ENCODE measurements at regions not wholly inside any gene's neighbourhood (a gene's known extent, or its start where the extent isn't known, plus 50 kb on each side); places are given as distances from the start of the nearest gene placed in this dataset.

DNA sequence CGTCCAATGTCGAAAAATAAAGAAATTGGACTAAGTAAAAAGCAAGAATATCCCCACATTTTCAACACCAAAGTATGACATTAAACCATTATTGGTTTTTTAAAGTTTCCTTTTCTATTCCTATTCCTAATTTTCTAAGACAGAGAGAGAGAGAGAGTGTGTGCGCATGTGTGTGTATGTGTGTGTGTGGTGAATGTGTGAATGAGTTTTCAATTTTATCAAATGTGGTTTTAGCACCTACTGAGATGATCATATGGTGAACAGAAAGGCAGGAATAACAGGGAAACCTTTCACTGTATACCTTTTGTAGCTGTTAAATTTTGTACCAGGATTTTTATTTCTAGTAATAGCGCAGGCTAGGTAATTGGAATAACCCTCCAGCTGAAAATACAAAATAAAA lies 80.4 kb upstream of the RAP1B start:
- CTCF ChIA-PET: no interaction called here
- Histone ChIP-seq H3K9me3 (ENCODE audit: control insufficient read depth, insufficient read depth, low read depth, low read length) (no peaks in the 10 kb centered on the region), H3K27ac (ENCODE audit: extremely low read depth, low read depth, low read length) (no peak overlapping the region), H3K36me3 (ENCODE audit: control insufficient read depth in 2 of 2, insufficient read depth in 1 of 2, low read length in 2 of 2) (no peaks in the 10 kb centered on the region), H3K4me1 (ENCODE audit: control insufficient read depth, insufficient read depth, low read length) (no peaks in the 10 kb centered on the region), H3K4me3 (ENCODE audit: low read depth, low read length) (no peak overlapping the region)
- POLR2A ChIA-PET: no interaction called here
- TF ChIP-seq ZNF366 (tag by site-specific recombination; conservative IDR thresholded peaks at IDR 0.05) (no peak), HOXD13 (CRISPR knock-in tag; IDR thresholded peaks at IDR 0.05; ENCODE audit: borderline replicate concordance) (no peak), GLIS2 (tag by site-specific recombination; IDR thresholded peaks at IDR 0.05) (no peak), ZNF596 (tag by site-specific recombination; IDR thresholded peaks at IDR 0.05) (no peak), ZNF311 (tag by site-specific recombination; IDR thresholded peaks at IDR 0.05; ENCODE audit: borderline replicate concordance) (no peak), ZNF768 (tag by site-specific recombination; IDR thresholded peaks at IDR 0.05) (no peak), ZNF76 (tag by site-specific recombination; IDR thresholded peaks at IDR 0.05; ENCODE audit: borderline replicate concordance, low read depth) (no peak), ZNF488 (tag by site-specific recombination; IDR thresholded peaks at IDR 0.05) (no peak), ZNF629 (tag by site-specific recombination; IDR thresholded peaks at IDR 0.05) (no peak), ZNF169 (tag by site-specific recombination; IDR thresholded peaks at IDR 0.05) (no peak), AEBP2 (tag by site-specific recombination; IDR thresholded peaks at IDR 0.05; ENCODE audit: borderline replicate concordance) (no peak), GLI2 (tag by site-specific recombination; IDR thresholded peaks at IDR 0.05; ENCODE audit: borderline replicate concordance, low read depth) (no peak), SETDB1 (IDR thresholded peaks at IDR 0.05; ENCODE audit: insufficient read length, low read length) (no peak)
- TF ChIP-seq, protein P1, sequence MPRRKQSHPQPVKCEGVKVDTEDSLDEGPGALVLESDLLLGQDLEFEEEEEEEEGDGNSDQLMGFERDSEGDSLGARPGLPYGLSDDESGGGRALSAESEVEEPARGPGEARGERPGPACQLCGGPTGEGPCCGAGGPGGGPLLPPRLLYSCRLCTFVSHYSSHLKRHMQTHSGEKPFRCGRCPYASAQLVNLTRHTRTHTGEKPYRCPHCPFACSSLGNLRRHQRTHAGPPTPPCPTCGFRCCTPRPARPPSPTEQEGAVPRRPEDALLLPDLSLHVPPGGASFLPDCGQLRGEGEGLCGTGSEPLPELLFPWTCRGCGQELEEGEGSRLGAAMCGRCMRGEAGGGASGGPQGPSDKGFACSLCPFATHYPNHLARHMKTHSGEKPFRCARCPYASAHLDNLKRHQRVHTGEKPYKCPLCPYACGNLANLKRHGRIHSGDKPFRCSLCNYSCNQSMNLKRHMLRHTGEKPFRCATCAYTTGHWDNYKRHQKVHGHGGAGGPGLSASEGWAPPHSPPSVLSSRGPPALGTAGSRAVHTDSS (tag by site-specific recombination; IDR thresholded peaks at IDR 0.05): no peak
- TF ChIP-seq, protein P2, sequence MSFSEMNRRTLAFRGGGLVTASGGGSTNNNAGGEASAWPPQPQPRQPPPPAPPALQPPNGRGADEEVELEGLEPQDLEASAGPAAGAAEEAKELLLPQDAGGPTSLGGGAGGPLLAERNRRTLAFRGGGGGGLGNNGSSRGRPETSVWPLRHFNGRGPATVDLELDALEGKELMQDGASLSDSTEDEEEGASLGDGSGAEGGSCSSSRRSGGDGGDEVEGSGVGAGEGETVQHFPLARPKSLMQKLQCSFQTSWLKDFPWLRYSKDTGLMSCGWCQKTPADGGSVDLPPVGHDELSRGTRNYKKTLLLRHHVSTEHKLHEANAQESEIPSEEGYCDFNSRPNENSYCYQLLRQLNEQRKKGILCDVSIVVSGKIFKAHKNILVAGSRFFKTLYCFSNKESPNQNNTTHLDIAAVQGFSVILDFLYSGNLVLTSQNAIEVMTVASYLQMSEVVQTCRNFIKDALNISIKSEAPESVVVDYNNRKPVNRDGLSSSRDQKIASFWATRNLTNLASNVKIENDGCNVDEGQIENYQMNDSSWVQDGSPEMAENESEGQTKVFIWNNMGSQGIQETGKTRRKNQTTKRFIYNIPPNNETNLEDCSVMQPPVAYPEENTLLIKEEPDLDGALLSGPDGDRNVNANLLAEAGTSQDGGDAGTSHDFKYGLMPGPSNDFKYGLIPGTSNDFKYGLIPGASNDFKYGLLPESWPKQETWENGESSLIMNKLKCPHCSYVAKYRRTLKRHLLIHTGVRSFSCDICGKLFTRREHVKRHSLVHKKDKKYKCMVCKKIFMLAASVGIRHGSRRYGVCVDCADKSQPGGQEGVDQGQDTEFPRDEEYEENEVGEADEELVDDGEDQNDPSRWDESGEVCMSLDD (tag by site-specific recombination; IDR thresholded peaks at IDR 0.05): no peak

DNA sequence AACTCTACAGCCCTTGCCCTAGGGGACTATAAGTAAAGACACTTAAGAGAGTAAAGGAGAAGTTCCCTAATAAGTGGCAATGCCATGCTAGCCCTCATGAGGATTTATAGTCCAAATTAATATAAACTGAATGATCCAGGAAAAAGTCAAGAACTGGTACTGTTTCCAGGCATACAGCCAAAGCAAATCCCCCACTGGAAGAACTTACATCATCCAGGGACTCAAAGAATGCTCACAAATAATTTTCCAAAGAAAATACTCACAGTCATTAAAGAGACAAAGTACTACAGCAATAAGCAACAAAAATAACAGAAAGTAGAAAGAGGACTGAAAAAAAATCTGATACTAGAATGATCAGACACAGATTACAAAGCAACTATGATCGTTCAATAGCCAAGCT lies 79.7 kb upstream of the RAP1B start:
- Histone ChIP-seq H3K4me1 (ENCODE audit: control insufficient read depth, insufficient read depth, low read length) (no peaks in the 10 kb centered on the region), H3K27ac (ENCODE audit: extremely low read depth, low read depth, low read length) (no peak overlapping the region), H3K4me3 (ENCODE audit: low read depth, low read length) (no peak overlapping the region), H3K36me3 (ENCODE audit: control insufficient read depth in 2 of 2, insufficient read depth in 1 of 2, low read length in 2 of 2) (no peaks in the 10 kb centered on the region), H3K9me3 (ENCODE audit: control insufficient read depth, insufficient read depth, low read depth, low read length) (no peaks in the 10 kb centered on the region)
- ChIA-PET CTCF (no interaction called here), POLR2A (no interaction called here)
- no peak for TF ChIP-seq OVOL3 (tag by site-specific recombination; IDR thresholded peaks at IDR 0.05)
- no peak for TF ChIP-seq ZNF362 (tag by site-specific recombination; IDR thresholded peaks at IDR 0.05)
- TF ChIP-seq PRDM2 (tag by site-specific recombination; IDR thresholded peaks at IDR 0.05; ENCODE audit: borderline replicate concordance): no peak
- TF ChIP-seq FEZF1 (tag by site-specific recombination; IDR thresholded peaks at IDR 0.05): peak; percentile 76
- TF ChIP-seq, protein P3, sequence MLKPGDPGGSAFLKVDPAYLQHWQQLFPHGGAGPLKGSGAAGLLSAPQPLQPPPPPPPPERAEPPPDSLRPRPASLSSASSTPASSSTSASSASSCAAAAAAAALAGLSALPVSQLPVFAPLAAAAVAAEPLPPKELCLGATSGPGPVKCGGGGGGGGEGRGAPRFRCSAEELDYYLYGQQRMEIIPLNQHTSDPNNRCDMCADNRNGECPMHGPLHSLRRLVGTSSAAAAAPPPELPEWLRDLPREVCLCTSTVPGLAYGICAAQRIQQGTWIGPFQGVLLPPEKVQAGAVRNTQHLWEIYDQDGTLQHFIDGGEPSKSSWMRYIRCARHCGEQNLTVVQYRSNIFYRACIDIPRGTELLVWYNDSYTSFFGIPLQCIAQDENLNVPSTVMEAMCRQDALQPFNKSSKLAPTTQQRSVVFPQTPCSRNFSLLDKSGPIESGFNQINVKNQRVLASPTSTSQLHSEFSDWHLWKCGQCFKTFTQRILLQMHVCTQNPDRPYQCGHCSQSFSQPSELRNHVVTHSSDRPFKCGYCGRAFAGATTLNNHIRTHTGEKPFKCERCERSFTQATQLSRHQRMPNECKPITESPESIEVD (tag by site-specific recombination; IDR thresholded peaks at IDR 0.05): peak; percentile 95

Data from HEK293 (cell line).